Esophagus muscularis mucosa (tissue), 4 donors: ENCODE measurements at regions not wholly inside any gene's neighbourhood (a gene's known extent, or its start where the extent isn't known, plus 50 kb on each side); places are given as distances from the start of the nearest gene placed in this dataset.
A peak's percentile ranks its signal among the peaks of the same experiment; 100 is the strongest.
"Not testable (repeated sequence)": the region's sequence is repeated elsewhere in the genome, so short reads cannot be mapped to it uniquely, and the experiment has no call there.

Experiments used
- DNase-seq: peaks from one replicate; pipeline ENCODE4 v3.0.0-alpha.2; 2017; ENCODE audit errors: extremely low spot score
- H3K27ac ChIP-seq, 4 donors: fragments of 200-600 bp; sonication (generic); replicated peaks in 1 of 4; 1 replicate in 3 of 4; 2 replicates in 1 of 4; pipeline ENCODE4 v1.5.1; 2016 to 2019; ENCODE audit warnings: mild to moderate bottlenecking in 1 of 4
- H3K27me3 ChIP-seq, 4 donors: fragments of 200-600 bp; sonication (generic); one replicate each; pipeline versions ENCODE4 v1.5.1 to v1.6.0; 2016 to 2019
- H3K36me3 ChIP-seq, 4 donors: fragments of 200-600 bp; sonication (generic); one replicate each; pipeline ENCODE4 v1.5.1; 2016 to 2019
- H3K4me1 ChIP-seq, 4 donors: fragments of 200-600 bp; sonication (generic); one replicate each; pipeline ENCODE4 v1.5.1; 2016 to 2019
- H3K4me3 ChIP-seq, 4 donors: fragments of 200-600 bp; sonication (generic); 1 replicate in 2 of 4; 2 replicates in 2 of 4; pipeline ENCODE4 v1.5.1; 2016 to 2019; ENCODE audit warnings: mild to moderate bottlenecking in 4 of 4, moderate library complexity in 1 of 4
- H3K9me3 ChIP-seq, 4 donors: fragments of 200-600 bp; sonication (generic); 1 replicate in 3 of 4; 2 replicates in 1 of 4; pipeline ENCODE4 v1.5.1; 2016 to 2019
- CTCF ChIP-seq, 3 experiments: fragments of 200-600 bp in 2 of 3; fragments of 450-650 bp in 1 of 3; sonication (generic) in 2 of 3; IDR thresholded peaks; one replicate each; pipeline ENCODE4 v1.5.1; 2017 to 2019; ENCODE audit warnings: antibody characterized with exemption in 3 of 3, mild to moderate bottlenecking in 2 of 3, moderate library complexity in 1 of 3
- EP300 ChIP-seq: sonication (generic); formaldehyde crosslinking; IDR thresholded peaks from one replicate; pipeline ENCODE4 v1.6.1; 2017; ENCODE audit warnings: antibody characterized with exemption
- POLR2A ChIP-seq: fragments of 450-650 bp; IDR thresholded peaks from one replicate; pipeline ENCODE4 v1.6.1; 2017; ENCODE audit warnings: antibody characterized with exemption, moderate library complexity, mild to moderate bottlenecking, low read depth
- POLR2AphosphoS5 ChIP-seq, 2 donors: sonication (generic); formaldehyde crosslinking; IDR thresholded peaks; one replicate each; pipeline ENCODE4 v1.6.1; 2017; ENCODE audit warnings: antibody characterized with exemption in 2 of 2
- WGBS: methylation state at CpG from one replicate; pipeline ENCODE4 v1.1.5; 2018; 5-methylcytosine and 5-hydroxymethylcytosine counted together
- intact Hi-C: fragments of 100-400 bp; cut with DNase I; formaldehyde crosslinking; loops from one replicate; pipeline ENCODE4 v1.15.1; 2023

GRCh38 chr20:18876394-18876793 lies 62.8 kb downstream of the SCP2D1 start:
- intact Hi-C loops, H3K36me3 ChIP-seq: not testable (repeated sequence)

GRCh38 chr20:18879262-18879661 lies 65.7 kb downstream of the SCP2D1 start:
- no peak for TF ChIP-seq CTCF (IDR thresholded peaks at IDR 0.05)
- TF ChIP-seq EP300 = no peak
- no peak for TF ChIP-seq POLR2A
- no peak for TF ChIP-seq POLR2AphosphoS5 (IDR thresholded peaks at IDR 0.05)
- Histone ChIP-seq H3K27me3 (no peaks in the 10 kb centered on the region), H3K4me1 (no peaks in the 10 kb centered on the region), H3K9me3 (peaks cover 0 to 8% (median 2%) of the 10 kb centered on the region in 4 donors), H3K4me3 (no peak overlapping the region), H3K36me3 (no peaks in the 10 kb centered on the region), H3K27ac (no peak overlapping the region)
- 70% methylated on average over 2 of the region's 2 CpGs for WGBS
- no peak for DNase-seq
- intact Hi-C loops = no loop called here

More at GRCh38 chr20:18876394-18876793, 62.8 kb downstream of the SCP2D1 start:
- not testable (repeated sequence) for DNase-seq, H3K4me1 ChIP-seq, H3K4me3 ChIP-seq, H3K27me3 ChIP-seq, H3K27ac ChIP-seq
- H3K9me3 ChIP-seq = peaks cover 0 to 20% (median 10%) of the 10 kb centered on the region in 4 donors

GRCh38 chr20:18886756-18887155 lies 73.2 kb downstream of the SCP2D1 start:
- H3K4me1 ChIP-seq = no peaks in the 10 kb centered on the region
- TF ChIP-seq EP300 (no peak), POLR2A (no peak), CTCF (IDR thresholded peaks at IDR 0.05) (no peak), POLR2AphosphoS5 (IDR thresholded peaks at IDR 0.05) (no peak)
- H3K36me3 ChIP-seq = no peaks in the 10 kb centered on the region
- no peak overlapping the region for H3K27ac ChIP-seq
- intact Hi-C loops = no loop called here
- 42% methylated on average over 1 of the region's 1 CpG for WGBS
- DNase-seq = no peak
- H3K9me3 ChIP-seq = no peaks in the 10 kb centered on the region
- no peaks in the 10 kb centered on the region for H3K27me3 ChIP-seq
- no peak overlapping the region for H3K4me3 ChIP-seq

GRCh38 chr20:18901980-18902737 lies 88.6 kb downstream of the SCP2D1 start:
- Histone ChIP-seq H3K4me3 (no peak overlapping the region), H3K27ac (no peak overlapping the region), H3K9me3 (no peaks in the 10 kb centered on the region), H3K36me3 (no peaks in the 10 kb centered on the region), H3K4me1 (no peaks in the 10 kb centered on the region), H3K27me3 (no peaks in the 10 kb centered on the region)
- WGBS = 85% methylated on average over 7 of the region's 7 CpGs
- TF ChIP-seq POLR2A (no peak), CTCF (IDR thresholded peaks at IDR 0.05) (no peak), EP300 (no peak), POLR2AphosphoS5 (IDR thresholded peaks at IDR 0.05) (no peak)
- intact Hi-C loops = no loop called here
- DNase-seq = peak; percentile 66

- intact Hi-C loops = no loop called here
- WGBS = 40% methylated on average over 4 of the region's 4 CpGs
Observed at GRCh38 chr20:18904192-18904591, 90.6 kb downstream of the SCP2D1 start.

More at GRCh38 chr20:18904192-18904591, 90.6 kb downstream of the SCP2D1 start:
- Histone ChIP-seq H3K9me3 (no peaks in the 10 kb centered on the region), H3K27ac (no peak overlapping the region), H3K4me3 (no peak overlapping the region), H3K36me3 (no peaks in the 10 kb centered on the region), H3K4me1 (no peaks in the 10 kb centered on the region), H3K27me3 (no peaks in the 10 kb centered on the region)
- no peak for DNase-seq
- TF ChIP-seq POLR2A = no peak
- no peak for TF ChIP-seq EP300
- no peak for TF ChIP-seq POLR2AphosphoS5 (IDR thresholded peaks at IDR 0.05)
- no peak for TF ChIP-seq CTCF (IDR thresholded peaks at IDR 0.05)
